HL-60 (cell line): ENCODE measurements at regions not wholly inside any gene's neighbourhood (a gene's known extent, or its start where the extent isn't known, plus 50 kb on each side); places are given as distances from the start of the nearest gene placed in this dataset.

ENCODE experiments used
- DNase-seq, 2 experiments: peaks; one replicate each; pipeline ENCODE4 v3.0.0-alpha.2; 2010 to 2020; ENCODE audit warnings: low read depth in 1 of 2, low spot score in 1 of 2
- H3K27ac ChIP-seq: fragments of 250-450 bp; sonication (Bioruptor Pico); replicated peaks from 2 replicates; pipeline ENCODE4 v1.5.1; 2020; ENCODE audit warnings: mild to moderate bottlenecking, moderate library complexity
- H3K27me3 ChIP-seq: fragments of 250-450 bp; sonication (Bioruptor Pico); 2 replicates; pipeline ENCODE4 v1.5.1; 2021; ENCODE audit warnings: mild to moderate bottlenecking, moderate library complexity; ENCODE audit not compliant: insufficient read depth, poor library complexity, severe bottlenecking
- H3K4me3 ChIP-seq: replicated peaks from 2 replicates; pipeline ENCODE4 v1.5.1; 2011; ENCODE audit warnings: mild to moderate bottlenecking, control low read depth, low read length; ENCODE audit not compliant: insufficient read depth
- CTCF ChIP-seq: IDR thresholded peaks from one replicate; pipeline ENCODE4 v1.5.1; 2011; ENCODE audit warnings: low read length, control low read depth, inconsistent platforms; ENCODE audit not compliant: insufficient read depth
- GABPA ChIP-seq: IDR thresholded peaks from 2 replicates; pipeline ENCODE4 v1.6.1; 2012; ENCODE audit warnings: low read depth
- POLR2AphosphoS5 ChIP-seq: IDR thresholded peaks from 2 replicates; pipeline ENCODE4 v1.6.1; 2012; ENCODE audit warnings: low read depth
- REST ChIP-seq: IDR thresholded peaks from 2 replicates; pipeline ENCODE4 v1.6.1; 2012; ENCODE audit warnings: low read depth; ENCODE audit not compliant: insufficient replicate concordance
- SPI1 ChIP-seq: IDR thresholded peaks from 2 replicates; pipeline ENCODE4 v1.6.1; 2012; ENCODE audit warnings: low read depth, mild to moderate bottlenecking, borderline replicate concordance

- no peaks in the 10 kb centered on the region for H3K27me3 ChIP-seq
- no peak for DNase-seq
- no peak overlapping the region for H3K27ac ChIP-seq
- no peak overlapping the region for H3K4me3 ChIP-seq
- TF ChIP-seq SPI1 (no peak), REST (no peak), CTCF (no peak)
These were observed 183.2 kb upstream of the TENT5D start for GRCh38 chrX:80237072-80237471.

- H3K27ac ChIP-seq: no peak overlapping the region
- H3K4me3 ChIP-seq: no peak overlapping the region
- no peaks in the 10 kb centered on the region for H3K27me3 ChIP-seq
- DNase-seq: no peak
- TF ChIP-seq CTCF (no peak), POLR2AphosphoS5 (no peak), SPI1 (no peak), REST (no peak)
These were observed 174.0 kb upstream of the TENT5D start for GRCh38 chrX:80246271-80246670.

GRCh38 chrX:80266287-80266686 is 154.0 kb upstream of the TENT5D start:
- Histone ChIP-seq H3K4me3 (no peak overlapping the region), H3K27me3 (no peaks in the 10 kb centered on the region), H3K27ac (no peak overlapping the region)
- DNase-seq: no peak
- TF ChIP-seq CTCF (no peak), POLR2AphosphoS5 (no peak), SPI1 (no peak), GABPA (no peak), REST (no peak)
